ENCODE measurements at regions not wholly inside any gene's neighbourhood (a gene's known extent, or its start where the extent isn't known, plus 50 kb on each side); places are given as distances from the start of the nearest gene placed in this dataset.
A peak's percentile ranks its signal among the peaks of the same experiment; 100 is the strongest.

DNA sequence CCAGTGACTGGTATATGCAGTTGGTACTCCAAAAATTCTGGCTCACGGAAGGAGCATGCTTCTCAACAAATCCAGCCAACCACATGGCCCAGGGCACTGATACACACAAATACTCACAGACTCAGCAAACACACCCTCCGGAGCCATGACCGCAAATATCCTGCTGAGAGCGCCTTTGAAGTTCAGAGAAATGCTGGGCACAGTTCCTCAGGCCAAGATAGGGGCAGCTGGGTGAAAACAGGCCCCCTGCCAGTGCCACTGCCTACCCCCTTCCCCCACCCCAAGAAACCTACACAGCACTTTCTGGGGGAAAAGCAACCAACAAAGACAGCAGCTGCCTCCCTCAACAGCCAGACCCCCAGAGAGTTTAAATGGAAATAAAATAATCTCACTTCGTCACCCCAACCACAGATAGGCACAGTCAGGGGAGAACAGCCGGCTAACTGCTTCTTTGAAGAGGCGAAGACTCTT, 120.0 kb downstream of the C5orf15 start:
- Mint-ChIP-seq H3K4me3 (no peak overlapping the region), H3K27ac (peak overlapping the region in 1 of 3 experiments; percentile 80; a peak in 2 of 7 replicates), H3K36me3 (ENCODE audit: insufficient read depth in 1 of 3, low read depth in 3 of 3) (no peaks in the 10 kb centered on the region), H3K4me1 (peaks cover 7 to 17% of the 10 kb centered on the region in 2 experiments), H3K9me3 (peaks cover 0 to 5% of the 10 kb centered on the region in 2 experiments; a peak in 1 of 5 replicates), H3K27me3 (ENCODE audit: low read depth) (peaks cover 6% of the 10 kb centered on the region)
- Histone ChIP-seq H3K9ac (ENCODE audit: extremely low read depth, insufficient read length, low read length) (no peak overlapping the region), H3K4ac (ENCODE audit: low read depth, low read length) (no peak overlapping the region), H3K27me3 (ENCODE audit: insufficient read depth, low read length) (no peaks in the 10 kb centered on the region), H4K20me1 (ENCODE audit: control insufficient read depth, insufficient read depth, insufficient read length) (no peaks in the 10 kb centered on the region), H2AK5ac (ENCODE audit: insufficient read length, low read length) (no peak overlapping the region), H3K56ac (ENCODE audit: insufficient read length, low read depth, low read length) (no peak overlapping the region), H2BK20ac (ENCODE audit: low read depth, low read length, poor library complexity, severe bottlenecking) (no peak overlapping the region), H3K23me2 (ENCODE audit: insufficient read length, low read depth, low read length, poor library complexity, severe bottlenecking) (no peaks in the 10 kb centered on the region), H3K27ac (ENCODE audit: insufficient read length, low read depth, low read length) (no peak overlapping the region), H3K18ac (ENCODE audit: insufficient read length, low read depth, low read length) (no peak overlapping the region), H4K8ac (replicated peaks; ENCODE audit: insufficient read length, low read depth, low read length) (no peak overlapping the region), H3K79me1 (ENCODE audit: insufficient read depth, low read depth, low read length, poor library complexity, severe bottlenecking) (no peaks in the 10 kb centered on the region), H2BK15ac (ENCODE audit: low read depth, low read length) (no peak overlapping the region), H4K5ac (ENCODE audit: insufficient read length, low read depth, low read length) (no peak overlapping the region), H2AFZ (ENCODE audit: low read length) (no peak overlapping the region), H3K14ac (ENCODE audit: insufficient read depth, low read length) (no peak overlapping the region), H3T11ph (ENCODE audit: low read length) (no peak overlapping the region), H3K4me2 (ENCODE audit: insufficient read depth, insufficient read length, low read length) (no peak overlapping the region), H2BK5ac (ENCODE audit: insufficient read length, low read length) (no peak overlapping the region), H3K23ac (ENCODE audit: insufficient read length, low read depth, low read length) (no peak overlapping the region), H4K91ac (ENCODE audit: insufficient read length, low read depth, low read length) (no peak overlapping the region), H3K4me1 (ENCODE audit: insufficient read depth, low read length) (no peaks in the 10 kb centered on the region), H3K79me2 (ENCODE audit: insufficient read depth, low read length) (no peaks in the 10 kb centered on the region), H3K9me3 (ENCODE audit: control insufficient read depth, low read depth, low read length) (no peaks in the 10 kb centered on the region), H2BK120ac (ENCODE audit: low read depth, low read length, poor library complexity, severe bottlenecking) (no peak overlapping the region), H2BK12ac (ENCODE audit: insufficient read length, low read depth, low read length) (no peak overlapping the region)
- TF ChIP-seq, protein P1, sequence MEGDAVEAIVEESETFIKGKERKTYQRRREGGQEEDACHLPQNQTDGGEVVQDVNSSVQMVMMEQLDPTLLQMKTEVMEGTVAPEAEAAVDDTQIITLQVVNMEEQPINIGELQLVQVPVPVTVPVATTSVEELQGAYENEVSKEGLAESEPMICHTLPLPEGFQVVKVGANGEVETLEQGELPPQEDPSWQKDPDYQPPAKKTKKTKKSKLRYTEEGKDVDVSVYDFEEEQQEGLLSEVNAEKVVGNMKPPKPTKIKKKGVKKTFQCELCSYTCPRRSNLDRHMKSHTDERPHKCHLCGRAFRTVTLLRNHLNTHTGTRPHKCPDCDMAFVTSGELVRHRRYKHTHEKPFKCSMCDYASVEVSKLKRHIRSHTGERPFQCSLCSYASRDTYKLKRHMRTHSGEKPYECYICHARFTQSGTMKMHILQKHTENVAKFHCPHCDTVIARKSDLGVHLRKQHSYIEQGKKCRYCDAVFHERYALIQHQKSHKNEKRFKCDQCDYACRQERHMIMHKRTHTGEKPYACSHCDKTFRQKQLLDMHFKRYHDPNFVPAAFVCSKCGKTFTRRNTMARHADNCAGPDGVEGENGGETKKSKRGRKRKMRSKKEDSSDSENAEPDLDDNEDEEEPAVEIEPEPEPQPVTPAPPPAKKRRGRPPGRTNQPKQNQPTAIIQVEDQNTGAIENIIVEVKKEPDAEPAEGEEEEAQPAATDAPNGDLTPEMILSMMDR (conservative IDR thresholded peaks at IDR 0.05), result no peak
- no CpG with 5 or more reads among the region's 7 CpGs for WGBS (ENCODE audit: extremely low coverage, insufficient read length, low lambda C conversion rate)
- peak; percentile 15 for DNase-seq
